GM10266 (cell line): ENCODE measurements at regions not wholly inside any gene's neighbourhood (a gene's known extent, or its start where the extent isn't known, plus 50 kb on each side); places are given as distances from the start of the nearest gene placed in this dataset.

Experiments
- DNase-seq: peaks from one replicate; pipeline ENCODE4 v3.0.0; 2012; ENCODE audit errors: extremely low spot score
- TF ChIP-seq, protein P1 (sequence below): IDR thresholded peaks from 2 replicates; pipeline ENCODE4 v1.5.1; 2012; ENCODE audit warnings: mild to moderate bottlenecking, low read depth; ENCODE audit not compliant: control insufficient read depth, insufficient read depth; ENCODE audit errors: missing control alignments

DNA sequence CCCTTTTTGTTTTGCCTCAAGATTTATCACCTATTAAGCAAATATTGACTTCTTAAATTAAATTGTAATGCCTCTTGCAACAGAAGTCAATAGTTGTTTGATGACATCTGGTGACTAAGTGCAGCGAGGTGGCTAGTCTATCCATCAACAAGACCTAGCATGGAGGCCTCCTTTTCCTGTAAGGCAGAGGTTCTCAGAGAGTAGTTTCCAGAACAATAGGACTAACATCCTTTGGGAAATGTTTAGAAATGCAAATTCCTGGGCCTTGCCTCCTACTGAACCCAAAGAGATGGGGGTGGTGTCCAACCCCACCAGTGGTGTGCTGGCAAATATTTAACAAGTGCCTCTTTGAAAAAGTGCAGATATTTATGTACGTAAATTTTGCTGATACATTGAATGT lies 143.7 kb downstream of the SCP2D1 start:
- TF ChIP-seq, protein P1, sequence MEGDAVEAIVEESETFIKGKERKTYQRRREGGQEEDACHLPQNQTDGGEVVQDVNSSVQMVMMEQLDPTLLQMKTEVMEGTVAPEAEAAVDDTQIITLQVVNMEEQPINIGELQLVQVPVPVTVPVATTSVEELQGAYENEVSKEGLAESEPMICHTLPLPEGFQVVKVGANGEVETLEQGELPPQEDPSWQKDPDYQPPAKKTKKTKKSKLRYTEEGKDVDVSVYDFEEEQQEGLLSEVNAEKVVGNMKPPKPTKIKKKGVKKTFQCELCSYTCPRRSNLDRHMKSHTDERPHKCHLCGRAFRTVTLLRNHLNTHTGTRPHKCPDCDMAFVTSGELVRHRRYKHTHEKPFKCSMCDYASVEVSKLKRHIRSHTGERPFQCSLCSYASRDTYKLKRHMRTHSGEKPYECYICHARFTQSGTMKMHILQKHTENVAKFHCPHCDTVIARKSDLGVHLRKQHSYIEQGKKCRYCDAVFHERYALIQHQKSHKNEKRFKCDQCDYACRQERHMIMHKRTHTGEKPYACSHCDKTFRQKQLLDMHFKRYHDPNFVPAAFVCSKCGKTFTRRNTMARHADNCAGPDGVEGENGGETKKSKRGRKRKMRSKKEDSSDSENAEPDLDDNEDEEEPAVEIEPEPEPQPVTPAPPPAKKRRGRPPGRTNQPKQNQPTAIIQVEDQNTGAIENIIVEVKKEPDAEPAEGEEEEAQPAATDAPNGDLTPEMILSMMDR, result no peak
- DNase-seq, result no peak

DNA sequence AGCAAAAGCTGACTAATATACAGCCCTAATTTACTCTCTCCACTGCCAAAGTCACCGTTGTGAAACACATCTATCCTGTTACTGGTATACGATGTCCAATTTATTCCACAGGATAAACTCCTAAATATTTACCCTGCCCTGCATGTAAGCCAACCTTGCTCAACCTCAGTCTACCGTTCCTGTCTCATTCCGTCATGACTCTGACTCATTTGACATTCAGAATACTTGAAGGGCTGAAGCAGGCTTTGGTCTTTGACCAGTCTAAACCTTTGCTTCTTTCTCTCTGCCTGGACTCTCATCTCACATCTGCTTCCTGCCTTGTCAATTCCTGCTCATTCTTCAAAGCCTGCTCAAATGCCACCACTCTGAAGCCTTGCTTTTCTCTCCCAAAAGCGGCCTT lies 157.5 kb downstream of the SCP2D1 start:
- TF ChIP-seq, protein P1, result no peak
- no peak for DNase-seq

DNA sequence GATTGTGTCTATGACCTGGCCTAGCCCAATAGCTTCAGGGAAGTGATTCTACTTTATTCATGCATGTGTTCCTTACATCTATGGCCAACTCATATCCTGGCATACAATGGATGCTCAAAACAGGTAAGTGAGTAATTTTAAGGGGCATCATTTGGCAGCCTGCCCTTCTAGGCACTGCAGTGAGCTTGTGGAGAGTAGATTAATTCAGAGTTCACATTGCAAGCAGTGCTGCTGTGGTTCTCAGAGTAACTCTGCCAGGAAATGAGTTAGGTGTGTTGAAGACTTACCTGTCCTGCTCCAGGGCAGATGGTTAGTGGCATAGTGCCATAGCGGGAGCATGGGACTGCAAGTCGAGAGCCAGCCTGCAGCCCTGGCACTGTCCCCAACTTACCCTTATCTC lies 158.0 kb downstream of the SCP2D1 start:
- DNase-seq, result no peak
- TF ChIP-seq, protein P1, result no peak

DNA sequence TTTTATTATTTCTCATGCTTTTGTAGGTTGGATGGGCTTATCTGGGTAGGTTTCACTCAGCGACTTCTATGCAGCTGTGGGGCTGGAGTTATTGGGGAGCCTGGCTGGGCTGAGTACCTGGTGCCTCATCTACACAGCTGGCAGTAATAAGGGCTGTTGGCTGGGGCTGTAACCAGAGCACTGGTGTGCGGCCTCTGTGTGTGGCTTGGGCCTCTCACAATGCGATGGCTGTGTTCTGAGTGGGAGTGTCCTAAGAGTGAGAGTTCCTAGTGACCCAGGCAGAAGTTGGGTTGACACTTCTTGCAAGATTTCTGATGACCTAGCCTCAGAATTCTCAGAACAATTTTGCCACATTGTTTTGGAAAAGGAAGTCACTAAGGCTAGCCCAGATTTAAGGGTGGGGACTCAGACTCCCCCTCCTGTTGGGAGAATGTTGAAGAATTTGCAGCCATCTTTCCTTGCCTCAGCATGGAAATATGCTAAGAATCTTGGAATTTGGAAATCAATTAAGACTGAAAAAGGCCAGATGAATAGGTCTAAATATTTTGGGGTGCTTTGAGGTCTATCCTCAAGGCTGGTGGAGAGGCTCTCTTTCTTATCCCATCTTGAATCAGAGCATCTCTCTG lies 158.8 kb downstream of the SCP2D1 start:
- DNase-seq, result no peak
- TF ChIP-seq, protein P1, result no peak

DNA sequence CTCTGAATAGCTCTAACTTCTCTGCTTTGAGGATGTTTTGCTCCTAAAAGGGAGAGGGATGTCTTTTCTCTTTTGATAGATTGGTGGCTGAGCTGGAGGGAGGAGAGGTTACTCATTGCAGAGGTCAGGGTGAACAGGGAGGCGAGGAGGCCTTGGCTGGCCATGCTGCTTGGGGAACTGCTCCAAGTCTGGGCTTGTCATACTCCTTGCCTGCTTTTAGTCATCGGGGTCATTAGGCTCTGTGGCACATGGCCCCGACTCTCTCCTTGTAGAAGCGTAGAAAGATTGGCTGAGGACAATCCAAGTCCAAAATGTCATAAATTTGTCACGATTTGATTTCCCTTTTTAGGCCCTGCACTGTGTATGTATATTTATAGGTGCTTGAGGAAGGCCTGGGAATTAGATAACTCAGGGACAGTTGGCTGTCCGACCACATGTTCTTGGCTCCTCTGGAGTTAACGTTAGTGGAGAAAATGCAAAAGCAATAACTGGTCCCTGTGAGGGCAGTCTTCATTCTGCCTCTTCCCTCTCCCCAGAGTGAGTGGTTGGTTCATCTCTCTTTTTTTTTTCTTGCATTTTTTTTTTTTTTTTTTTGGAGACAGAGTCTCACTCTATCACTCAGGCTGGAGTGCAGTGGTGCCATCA lies 160.1 kb downstream of the SCP2D1 start:
- TF ChIP-seq, protein P1, result no peak
- DNase-seq, result no peak

DNA sequence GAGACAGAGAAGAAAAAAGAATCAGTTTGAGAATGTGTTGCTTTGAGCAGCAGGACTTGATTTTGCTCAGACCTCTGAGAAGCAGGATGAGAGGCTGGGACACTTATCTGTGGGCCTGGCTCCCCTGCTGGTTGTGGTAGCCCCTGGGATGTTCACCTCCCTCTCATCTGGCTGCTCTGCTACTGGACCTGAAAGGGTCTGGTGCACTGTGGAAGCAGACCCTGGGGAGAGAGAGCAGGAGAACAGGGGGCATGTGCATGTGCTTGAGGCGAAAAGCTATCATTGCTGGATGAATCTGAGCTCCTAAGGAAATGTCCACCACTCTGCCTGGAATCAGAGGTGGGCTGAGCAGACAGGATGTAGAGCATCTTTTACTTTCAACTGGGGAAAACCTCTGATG lies 161.1 kb downstream of the SCP2D1 start:
- DNase-seq, result no peak
- TF ChIP-seq, protein P1, result no peak

DNA sequence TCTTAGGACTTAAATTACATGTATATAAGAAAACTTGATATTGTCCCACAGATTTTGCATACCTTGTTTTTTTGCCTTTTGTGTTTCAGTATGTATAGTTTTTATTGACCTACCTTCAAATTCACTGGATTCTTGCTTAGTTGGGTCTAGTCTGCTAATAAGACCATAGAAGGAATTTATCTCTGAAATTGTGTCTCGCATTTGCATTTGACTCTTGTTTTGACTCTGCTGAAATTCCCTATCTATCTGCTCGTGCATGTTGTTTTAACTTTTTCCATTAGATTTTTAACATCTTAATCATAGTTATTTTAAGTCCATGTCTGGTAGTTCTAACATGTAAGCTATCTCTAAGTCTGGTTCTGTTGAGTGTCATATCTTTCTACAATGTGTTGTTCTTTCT lies 163.9 kb downstream of the SCP2D1 start:
- TF ChIP-seq, protein P1, result no peak
- no peak for DNase-seq
